Left renal cortex interstitium (tissue), 4 donors: ENCODE measurements at regions not wholly inside any gene's neighbourhood (a gene's known extent, or its start where the extent isn't known, plus 50 kb on each side); places are given as distances from the start of the nearest gene placed in this dataset.

Experiments
- DNase-seq, 4 donors: peaks; one replicate each; pipeline ENCODE4 v3.0.0-alpha.2; 2013; ENCODE audit warnings: low read depth in 4 of 4, low spot score in 2 of 4, missing footprints in 1 of 4

GRCh38 chr2:16338026-16338425 is 327.6 kb downstream of the CYRIA start:
- DNase-seq: no peak

- no peak for DNase-seq
Observed at GRCh38 chr2:16336916-16337315, 328.7 kb downstream of the CYRIA start.

- DNase-seq: no peak
Observed at GRCh38 chr2:16336491-16336890, 329.1 kb downstream of the CYRIA start.

GRCh38 chr2:16335947-16336346 is 329.7 kb downstream of the CYRIA start:
- DNase-seq: no peak

- no peak for DNase-seq
Observed at GRCh38 chr2:16335604-16335930, 330.1 kb downstream of the CYRIA start.

GRCh38 chr2:16334886-16335603 is 330.6 kb downstream of the CYRIA start:
- DNase-seq: no peak

- DNase-seq: no peak
Observed at GRCh38 chr2:16334366-16334765, 331.3 kb downstream of the CYRIA start.

GRCh38 chr2:16333681-16334080 is 332.0 kb downstream of the CYRIA start:
- no peak for DNase-seq

GRCh38 chr2:16332681-16333557 is 332.7 kb downstream of the CYRIA start:
- no peak for DNase-seq

GRCh38 chr2:16331772-16332171 is 333.9 kb downstream of the CYRIA start:
- DNase-seq: no peak

GRCh38 chr2:16330982-16331381 is 334.7 kb downstream of the CYRIA start:
- no peak for DNase-seq

GRCh38 chr2:16330571-16330970 is 335.1 kb downstream of the CYRIA start:
- peak in 1 of 4 donors; percentile 68 for DNase-seq

GRCh38 chr2:16330012-16330411 is 335.6 kb downstream of the CYRIA start:
- no peak for DNase-seq

- DNase-seq: no peak
Observed at GRCh38 chr2:16329421-16329820, 336.2 kb downstream of the CYRIA start.

- DNase-seq: no peak
Observed at GRCh38 chr2:16328521-16329190, 337.0 kb downstream of the CYRIA start.

GRCh38 chr2:16327326-16327725 is 338.3 kb downstream of the CYRIA start:
- no peak for DNase-seq

- DNase-seq: no peak
Observed at GRCh38 chr2:16326711-16327300, 338.8 kb downstream of the CYRIA start.

GRCh38 chr2:16325976-16326510 is 339.6 kb downstream of the CYRIA start:
- DNase-seq: no peak

- DNase-seq: no peak
Observed at GRCh38 chr2:16325016-16325975, 340.3 kb downstream of the CYRIA start.

- DNase-seq: no peak
Observed at GRCh38 chr2:16324544-16324937, 341.1 kb downstream of the CYRIA start.
